ENCODE measurements at regions not wholly inside any gene's neighbourhood (a gene's known extent, or its start where the extent isn't known, plus 50 kb on each side); places are given as distances from the start of the nearest gene placed in this dataset.

DNA sequence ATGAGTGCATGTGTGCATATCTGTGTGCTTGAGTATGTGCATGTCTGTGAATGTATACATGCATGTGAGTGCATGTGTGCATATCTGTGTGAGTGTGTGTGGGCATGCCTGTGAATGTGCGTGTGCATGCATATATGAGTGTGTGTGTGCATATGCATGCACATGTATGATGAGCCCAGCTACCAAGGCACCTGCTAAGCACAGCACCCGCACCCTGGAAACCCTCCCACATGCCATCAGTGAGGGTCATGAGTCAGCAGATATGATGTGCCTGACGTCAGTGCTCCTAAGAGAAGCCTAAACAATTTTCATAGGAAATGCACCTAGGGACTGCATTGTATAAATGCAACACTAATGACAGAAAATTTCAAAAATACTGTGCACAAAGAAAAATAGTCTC lies 151.1 kb downstream of the KIF26A start:
- TF ChIP-seq, protein P1, sequence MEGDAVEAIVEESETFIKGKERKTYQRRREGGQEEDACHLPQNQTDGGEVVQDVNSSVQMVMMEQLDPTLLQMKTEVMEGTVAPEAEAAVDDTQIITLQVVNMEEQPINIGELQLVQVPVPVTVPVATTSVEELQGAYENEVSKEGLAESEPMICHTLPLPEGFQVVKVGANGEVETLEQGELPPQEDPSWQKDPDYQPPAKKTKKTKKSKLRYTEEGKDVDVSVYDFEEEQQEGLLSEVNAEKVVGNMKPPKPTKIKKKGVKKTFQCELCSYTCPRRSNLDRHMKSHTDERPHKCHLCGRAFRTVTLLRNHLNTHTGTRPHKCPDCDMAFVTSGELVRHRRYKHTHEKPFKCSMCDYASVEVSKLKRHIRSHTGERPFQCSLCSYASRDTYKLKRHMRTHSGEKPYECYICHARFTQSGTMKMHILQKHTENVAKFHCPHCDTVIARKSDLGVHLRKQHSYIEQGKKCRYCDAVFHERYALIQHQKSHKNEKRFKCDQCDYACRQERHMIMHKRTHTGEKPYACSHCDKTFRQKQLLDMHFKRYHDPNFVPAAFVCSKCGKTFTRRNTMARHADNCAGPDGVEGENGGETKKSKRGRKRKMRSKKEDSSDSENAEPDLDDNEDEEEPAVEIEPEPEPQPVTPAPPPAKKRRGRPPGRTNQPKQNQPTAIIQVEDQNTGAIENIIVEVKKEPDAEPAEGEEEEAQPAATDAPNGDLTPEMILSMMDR (IDR thresholded peaks at IDR 0.05), result no peak
- TF ChIP-seq POLR2A (IDR thresholded peaks at IDR 0.05), result no peak

Data from adrenal gland (tissue), 5 donors.